ENCODE measurements at regions not wholly inside any gene's neighbourhood (a gene's known extent, or its start where the extent isn't known, plus 50 kb on each side); places are given as distances from the start of the nearest gene placed in this dataset.
"Not testable (repeated sequence)": the region's sequence is repeated elsewhere in the genome, so short reads cannot be mapped to it uniquely, and the experiment has no call there.

- Histone ChIP-seq H3K4me3 (no peak overlapping the region), H3K36me3 (no peaks in the 10 kb centered on the region), H3K27ac (no peak overlapping the region), H3K4me1 (peaks cover 22% of the 10 kb centered on the region), H3K9me3 (no peaks in the 10 kb centered on the region), H3K27me3 (no peaks in the 10 kb centered on the region)
- WGBS: 93% methylated on average over 4 of the region's 4 CpGs
- TF ChIP-seq POLR2A (IDR thresholded peaks at IDR 0.05) (no peak), EP300 (IDR thresholded peaks at IDR 0.05) (no peak), POLR2AphosphoS5 (IDR thresholded peaks at IDR 0.05) (no peak), CTCF (IDR thresholded peaks at IDR 0.05) (no peak)
- DNase-seq (ENCODE audit: low spot score in 2 of 2): peak in 1 of 2 donors; percentile 43
Observed at GRCh38 chr16:29198231-29198630, 208.3 kb downstream of the NPIPB11 start.

- DNase-seq (ENCODE audit: low spot score in 2 of 2); H3K27ac ChIP-seq; H3K4me3 ChIP-seq; H3K27me3 ChIP-seq; H3K36me3 ChIP-seq; H3K9me3 ChIP-seq: not testable (repeated sequence)
- WGBS: 94% methylated on average over 5 of the region's 5 CpGs
- H3K4me1 ChIP-seq: peaks cover 17% of the 10 kb centered on the region
Observed at GRCh38 chr16:29197494-29198100, 208.9 kb downstream of the NPIPB11 start.

GRCh38 chr16:29196746-29197145 is 209.8 kb downstream of the NPIPB11 start:
- 93% methylated on average over 1 of the region's 1 CpG for WGBS
- DNase-seq (ENCODE audit: low spot score in 2 of 2): not testable (repeated sequence)

GRCh38 chr16:29195116-29195872 is 210.4 kb downstream of the LAT start:
- peak in 1 of 3 donors; percentile 50 for TF ChIP-seq POLR2AphosphoS5 (IDR thresholded peaks at IDR 0.05)
- H3K9me3 ChIP-seq, H3K27me3 ChIP-seq, H3K4me3 ChIP-seq, H3K36me3 ChIP-seq, H3K4me1 ChIP-seq: not testable (repeated sequence)
- 39% methylated on average over 19 of the region's 19 CpGs for WGBS
- peak; percentile 72 to 79 for DNase-seq (ENCODE audit: low spot score in 2 of 2)
- H3K27ac ChIP-seq: peak overlapping the region; percentile 57

More at GRCh38 chr16:29196746-29197145, 209.8 kb downstream of the NPIPB11 start:
- not testable (repeated sequence) for H3K9me3 ChIP-seq, H3K27me3 ChIP-seq, H3K27ac ChIP-seq, H3K4me3 ChIP-seq, H3K36me3 ChIP-seq
- H3K4me1 ChIP-seq: peaks cover 15% of the 10 kb centered on the region

- H3K4me3 ChIP-seq; H3K36me3 ChIP-seq; H3K27me3 ChIP-seq; DNase-seq (ENCODE audit: low spot score in 2 of 2); H3K4me1 ChIP-seq; H3K9me3 ChIP-seq: not testable (repeated sequence)
- WGBS: 92% methylated on average over 12 of the region's 21 CpGs
- peak overlapping the region; percentile 57 for H3K27ac ChIP-seq
Observed at GRCh38 chr16:29194185-29194844, 209.5 kb downstream of the LAT start.

- DNase-seq (ENCODE audit: low spot score in 2 of 2): peak in 1 of 2 donors; percentile 53
- not testable (repeated sequence) for H3K4me1 ChIP-seq, H3K27ac ChIP-seq, H3K27me3 ChIP-seq, H3K4me3 ChIP-seq, H3K36me3 ChIP-seq, H3K9me3 ChIP-seq
- WGBS: 88% methylated on average over 13 of the region's 13 CpGs
Observed at GRCh38 chr16:29193634-29194033, 208.8 kb downstream of the LAT start.

- H3K9me3 ChIP-seq; H3K27ac ChIP-seq; H3K4me1 ChIP-seq; H3K36me3 ChIP-seq; DNase-seq (ENCODE audit: low spot score in 2 of 2); H3K4me3 ChIP-seq; H3K27me3 ChIP-seq: not testable (repeated sequence)
- 95% methylated on average over 10 of the region's 14 CpGs for WGBS
Observed at GRCh38 chr16:29193248-29193574, 208.4 kb downstream of the LAT start.

- H3K27me3 ChIP-seq: no peaks in the 10 kb centered on the region
- no peak for TF ChIP-seq EP300 (IDR thresholded peaks at IDR 0.05)
- TF ChIP-seq POLR2A (IDR thresholded peaks at IDR 0.05): no peak
- peak in 1 of 2 donors; percentile 17 for TF ChIP-seq CTCF (IDR thresholded peaks at IDR 0.05)
- no peak overlapping the region for H3K4me3 ChIP-seq
- peak; percentile 53 to 73 for DNase-seq (ENCODE audit: low spot score in 2 of 2)
- no peaks in the 10 kb centered on the region for H3K36me3 ChIP-seq
- H3K27ac ChIP-seq: no peak overlapping the region
- no peaks in the 10 kb centered on the region for H3K9me3 ChIP-seq
- H3K4me1 ChIP-seq: no peaks in the 10 kb centered on the region
- 97% methylated on average over 6 of the region's 17 CpGs for WGBS
Observed at GRCh38 chr16:29192329-29193247, 207.7 kb downstream of the LAT start.

GRCh38 chr16:29191636-29192180 is 206.9 kb downstream of the LAT start:
- H3K4me3 ChIP-seq, H3K4me1 ChIP-seq, H3K27ac ChIP-seq, H3K36me3 ChIP-seq, H3K27me3 ChIP-seq, H3K9me3 ChIP-seq: not testable (repeated sequence)
- no CpG with 5 or more reads among the region's 12 CpGs for WGBS
- DNase-seq (ENCODE audit: low spot score in 2 of 2): peak in 1 of 2 donors; percentile 54

- peak; percentile 62 to 72 for DNase-seq (ENCODE audit: low spot score in 2 of 2)
- WGBS: 67% methylated on average over 2 of the region's 19 CpGs
Observed at GRCh38 chr16:29190553-29191431, 205.9 kb downstream of the LAT start.

More at GRCh38 chr16:29190553-29191431, 205.9 kb downstream of the LAT start:
- H3K27me3 ChIP-seq, H3K9me3 ChIP-seq, H3K27ac ChIP-seq, H3K36me3 ChIP-seq, H3K4me3 ChIP-seq, H3K4me1 ChIP-seq: not testable (repeated sequence)

All from suprapubic skin (tissue), 4 donors.